NCI-H510A treated with DMSO at 0.1 percent for 48 hours (cell line): ENCODE measurements at regions not wholly inside any gene's neighbourhood (a gene's known extent, or its start where the extent isn't known, plus 50 kb on each side); places are given as distances from the start of the nearest gene placed in this dataset.
A peak's percentile ranks its signal among the peaks of the same experiment; 100 is the strongest.

ENCODE experiments used
- DNase-seq: peaks from one replicate; lab custom pipeline; 2025; lab: John Stamatoyannopoulos, UW

DNA sequence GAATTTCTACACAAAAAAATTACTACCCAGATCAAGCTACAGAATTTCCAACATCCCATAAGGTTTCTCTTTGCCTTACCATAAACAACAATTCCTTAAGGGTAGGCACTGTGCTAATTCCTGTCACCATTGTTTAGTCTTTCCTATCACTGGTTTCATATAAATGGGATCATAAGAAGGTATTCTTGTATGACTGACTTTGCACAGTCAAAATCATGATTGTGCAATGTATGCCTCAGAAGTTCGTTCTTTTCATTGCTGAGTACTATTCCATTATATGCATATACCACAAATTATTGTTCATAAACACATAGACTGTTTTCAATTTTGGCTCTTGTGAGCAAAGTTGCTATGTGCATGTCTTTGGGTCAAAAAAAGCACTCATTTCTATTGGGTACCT lies 611.6 kb upstream of the CADM1 start:
- DNase-seq: no peak

DNA sequence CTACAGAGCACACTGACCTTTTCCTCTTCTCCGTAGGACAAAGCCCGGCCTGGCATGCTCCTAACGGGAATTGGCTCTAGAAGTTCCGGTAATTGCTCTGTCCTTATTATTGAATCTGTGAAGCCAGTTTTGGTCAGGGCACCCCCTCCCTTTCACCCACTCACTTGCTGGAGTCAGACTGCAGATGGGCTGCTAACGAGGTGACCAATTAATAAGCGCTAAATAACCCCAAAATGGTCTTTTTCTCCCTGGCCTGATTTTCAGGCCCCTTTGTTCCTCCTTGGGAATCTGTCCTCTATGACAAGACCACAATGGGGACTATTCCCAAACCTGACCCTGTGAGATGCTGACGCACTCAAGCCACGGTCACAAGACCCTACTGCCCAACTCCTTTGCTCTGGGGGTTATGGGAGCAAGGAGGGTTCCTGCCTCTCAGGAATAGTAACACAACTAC lies 610.0 kb upstream of the CADM1 start:
- no peak for DNase-seq

DNA sequence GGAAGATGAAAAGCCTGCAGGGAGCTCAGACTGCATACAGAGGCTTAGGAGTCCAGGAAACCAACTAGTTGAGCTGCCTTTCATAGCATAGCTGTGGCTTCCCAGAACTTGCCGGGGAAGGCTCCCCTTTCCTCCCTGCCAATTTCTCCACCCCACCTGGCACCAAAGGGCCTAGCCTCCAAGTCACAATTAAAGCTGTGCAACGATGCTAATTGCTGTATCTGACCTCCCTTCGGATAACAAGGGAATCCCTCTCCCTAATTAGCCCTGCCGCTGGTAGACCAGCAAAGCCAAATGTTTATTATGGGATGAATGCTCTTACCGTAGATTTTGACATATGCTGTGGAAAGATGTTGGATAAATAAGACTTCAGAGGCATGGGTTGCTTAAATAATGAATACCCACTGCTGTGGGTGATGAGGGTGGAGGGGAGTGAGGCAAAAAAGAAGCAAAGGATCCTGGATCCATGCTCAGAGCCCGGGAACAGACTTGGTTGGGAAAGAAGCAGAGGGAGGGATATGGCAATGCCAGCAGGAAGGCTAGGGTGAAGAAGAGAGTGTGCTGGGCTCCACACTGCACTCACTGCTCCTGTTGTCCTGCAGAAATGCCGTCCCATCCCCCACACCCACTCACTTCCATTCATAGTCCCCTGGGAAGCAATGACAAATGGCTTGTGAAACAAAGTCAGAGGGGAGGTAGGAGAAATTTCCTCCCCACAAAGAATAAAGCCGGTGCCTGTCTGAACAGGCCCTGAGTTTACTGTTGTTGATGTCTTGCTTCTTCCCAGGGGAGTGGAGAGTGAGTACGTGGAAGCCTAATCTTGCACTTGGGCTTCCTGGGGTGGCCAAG lies 608.1 kb upstream of the CADM1 start:
- DNase-seq: no peak

DNA sequence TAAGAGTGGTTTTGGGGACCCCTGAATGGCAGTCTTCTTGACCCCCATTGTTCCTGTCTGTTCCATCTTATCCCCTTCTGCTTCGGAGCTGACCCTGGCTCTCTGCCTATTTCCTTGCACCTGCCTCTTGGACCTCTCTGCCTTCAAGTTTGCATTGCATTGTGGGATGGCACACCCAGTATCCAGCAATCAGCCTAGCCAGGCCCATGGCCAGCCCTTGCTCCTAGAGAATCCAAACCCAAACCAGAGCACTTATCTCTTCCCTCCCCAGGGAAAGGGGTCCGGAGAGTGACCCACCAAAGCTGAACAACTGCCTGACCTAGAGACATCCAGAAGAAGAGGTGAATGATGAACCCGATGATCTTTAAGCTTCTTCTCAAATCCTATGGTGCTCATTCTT lies 607.3 kb upstream of the CADM1 start:
- DNase-seq: no peak

DNA sequence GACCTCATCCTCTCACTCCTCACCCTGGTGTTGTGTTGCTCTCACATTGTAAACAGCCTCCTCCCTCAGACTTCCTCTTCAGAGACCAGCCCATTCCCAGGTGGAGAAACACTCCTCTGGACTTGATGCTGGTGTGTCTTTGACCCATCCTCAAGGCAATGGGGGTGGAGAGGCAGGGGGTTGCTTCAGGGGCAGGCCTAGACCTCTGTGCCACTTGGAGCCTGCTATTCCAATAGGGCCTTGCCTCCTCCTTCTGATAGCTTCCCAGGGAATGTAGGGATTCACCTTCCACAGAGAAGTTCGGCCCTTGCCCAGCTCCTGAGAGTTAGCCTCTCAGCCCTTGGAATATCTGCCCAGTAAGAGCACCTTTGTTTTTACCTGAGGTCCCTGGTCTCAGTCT lies 606.6 kb upstream of the CADM1 start:
- no peak for DNase-seq

DNA sequence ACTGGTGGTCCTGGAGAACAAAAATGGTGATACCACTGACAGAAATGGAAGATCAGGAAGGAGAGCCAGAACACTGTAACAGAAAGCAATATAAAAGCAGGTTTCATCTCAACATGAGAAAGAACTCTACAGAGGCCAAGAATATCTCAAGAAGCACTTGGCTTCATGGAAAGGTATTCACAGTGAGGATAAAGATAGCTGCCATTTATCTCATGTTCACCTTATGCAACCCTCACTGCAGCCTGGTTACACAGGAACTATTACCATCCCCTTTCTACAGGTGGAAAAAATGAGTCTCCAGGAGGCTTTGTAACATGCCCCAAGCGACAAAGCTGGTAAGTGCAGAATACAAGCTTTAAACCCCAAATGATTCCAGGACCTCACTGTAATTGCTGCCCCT lies 606.1 kb upstream of the CADM1 start:
- no peak for DNase-seq

DNA sequence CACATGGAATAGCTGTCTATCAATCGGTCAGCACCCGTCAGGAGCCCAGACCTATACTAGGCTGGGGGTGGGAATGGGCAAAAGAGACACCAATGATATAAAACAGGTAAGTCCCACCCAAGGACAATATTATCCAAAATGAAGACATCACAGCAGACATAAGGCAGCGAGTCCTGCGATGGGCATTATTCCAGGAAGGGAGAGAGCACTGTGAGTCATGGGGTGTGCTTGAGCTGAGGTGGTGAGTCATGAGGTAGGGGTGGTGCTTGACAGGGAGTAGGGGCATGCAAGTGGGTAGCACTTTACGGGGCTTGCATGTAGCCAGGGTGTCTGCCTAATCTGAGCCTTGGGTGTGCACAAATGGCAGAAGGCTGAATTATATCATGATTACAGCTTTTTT lies 605.0 kb upstream of the CADM1 start:
- DNase-seq: no peak

DNA sequence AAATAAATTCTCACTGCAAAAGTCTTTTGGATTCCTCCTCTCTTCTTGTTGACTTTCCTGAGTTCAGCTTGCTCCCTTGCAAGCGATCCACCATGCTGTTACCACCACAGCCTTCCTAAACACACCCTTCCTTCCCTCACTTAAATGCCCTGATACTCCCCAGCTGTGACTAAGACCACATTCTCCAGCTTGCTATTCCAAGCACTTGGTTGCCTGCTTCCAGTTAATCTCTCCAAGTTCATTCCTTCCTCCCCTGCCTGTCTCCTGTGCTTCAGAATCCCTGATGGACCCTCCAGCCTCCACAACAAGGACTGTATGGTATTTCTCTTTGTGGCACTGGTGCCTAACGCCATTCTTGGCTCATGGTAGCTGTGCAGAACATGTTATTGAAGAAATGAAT lies 603.9 kb upstream of the CADM1 start:
- DNase-seq: no peak

DNA sequence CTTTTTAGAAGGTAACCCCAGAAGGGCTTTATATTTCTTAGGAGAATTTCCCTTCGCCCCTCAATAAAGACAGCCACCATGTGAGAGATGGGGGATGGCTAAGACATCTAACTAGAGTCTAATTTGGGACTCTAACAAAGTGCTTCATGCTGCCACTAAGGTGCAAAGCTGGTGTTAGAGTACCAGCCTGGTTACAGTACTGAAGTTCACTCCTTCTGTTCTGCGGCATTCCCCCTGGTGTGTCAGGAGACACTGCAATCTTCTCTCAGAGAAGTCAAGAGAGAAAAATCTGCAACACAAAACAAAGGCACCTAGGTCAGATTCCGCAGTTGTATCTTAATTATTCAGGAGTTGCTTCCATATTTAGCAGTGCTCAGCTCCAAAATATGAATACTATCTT lies 603.0 kb upstream of the CADM1 start:
- DNase-seq: no peak

DNA sequence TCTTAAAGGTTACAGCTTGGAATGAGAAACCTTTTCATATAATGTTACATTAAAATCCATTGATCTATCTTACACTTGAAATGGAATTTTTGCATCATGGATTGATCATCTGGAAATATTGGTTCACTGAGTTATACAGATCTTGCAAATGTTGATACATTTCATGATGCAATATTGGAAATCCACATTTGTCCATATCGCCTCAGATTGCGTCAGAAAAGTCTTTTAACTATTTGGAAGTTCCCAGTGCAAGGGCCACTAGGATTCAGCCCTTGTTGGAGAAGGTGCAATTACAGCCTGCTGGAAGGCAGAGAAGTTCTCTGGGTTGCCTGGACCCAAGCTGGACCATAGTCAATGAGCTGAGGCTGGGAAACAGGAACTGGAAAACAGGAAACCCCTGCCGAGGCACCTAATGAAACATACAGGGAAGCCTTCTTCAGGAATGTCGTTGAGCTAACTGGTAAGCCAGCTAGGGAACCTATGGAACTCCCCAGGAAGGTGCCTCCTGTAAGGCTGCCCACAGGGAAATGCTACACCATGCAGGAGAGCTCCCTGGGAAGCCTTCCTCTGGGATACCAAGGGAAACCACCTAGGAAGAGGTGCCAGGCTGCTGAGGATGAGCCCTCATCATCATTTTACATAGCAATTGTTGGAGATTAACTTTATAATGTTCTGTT lies 600.4 kb upstream of the CADM1 start:
- peak; percentile 81 for DNase-seq

DNA sequence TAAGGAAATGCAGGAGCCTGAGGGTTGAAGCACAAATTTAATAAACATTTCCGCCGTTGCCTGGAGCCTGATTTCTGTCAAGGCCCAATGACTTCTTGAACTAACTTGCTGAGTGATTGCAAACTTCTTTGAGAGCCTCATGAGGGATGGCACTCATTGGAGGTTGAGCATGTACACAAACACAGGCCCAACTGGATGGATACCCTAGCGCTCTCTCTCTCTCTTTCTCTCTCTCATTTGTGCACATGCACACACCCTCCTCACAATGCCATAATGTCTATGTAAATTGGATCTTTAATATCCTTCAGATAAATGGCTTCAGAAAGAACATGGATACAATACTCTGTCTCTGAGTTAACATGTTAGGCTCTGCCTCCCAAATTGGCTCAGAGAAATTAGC lies 597.7 kb upstream of the CADM1 start:
- peak; percentile 22 for DNase-seq

DNA sequence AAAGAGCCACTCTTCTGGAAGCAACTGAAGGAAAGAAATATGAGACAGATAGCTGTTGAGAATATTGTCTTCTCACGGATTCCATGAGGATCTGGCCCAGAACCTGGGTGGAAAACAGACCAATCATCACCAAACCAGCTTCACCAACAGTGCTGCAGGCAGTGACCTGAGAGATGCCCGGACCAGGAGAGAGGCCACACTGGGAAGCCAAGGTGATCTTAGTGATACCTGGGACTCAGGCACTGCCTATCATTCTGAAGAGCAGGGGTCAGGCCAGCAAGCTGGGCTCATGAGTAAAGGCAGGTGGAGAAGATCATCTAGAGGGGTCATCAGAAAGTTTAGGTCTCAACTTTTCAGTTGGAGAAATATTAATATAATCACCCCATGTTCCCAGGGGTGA lies 595.8 kb upstream of the CADM1 start:
- no peak for DNase-seq

DNA sequence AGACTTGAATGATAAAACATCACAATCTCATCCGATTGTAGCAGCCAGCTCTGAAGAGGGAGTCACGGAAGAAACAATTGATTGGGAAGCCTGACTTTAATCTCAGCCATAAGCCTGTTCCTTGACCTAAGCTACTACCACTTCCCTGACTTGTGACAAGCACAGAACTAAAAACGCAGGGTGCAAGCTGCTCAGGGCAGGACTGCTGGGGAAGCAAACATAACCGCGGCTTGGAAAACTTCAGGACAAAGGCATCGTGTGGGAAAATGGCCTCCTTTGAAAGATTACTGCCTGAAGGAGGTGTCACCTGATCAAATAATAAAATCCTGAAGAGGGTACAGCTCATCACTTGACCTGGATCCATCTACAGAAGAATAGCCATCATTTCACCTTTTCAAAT lies 595.3 kb upstream of the CADM1 start:
- peak; percentile 27 for DNase-seq

DNA sequence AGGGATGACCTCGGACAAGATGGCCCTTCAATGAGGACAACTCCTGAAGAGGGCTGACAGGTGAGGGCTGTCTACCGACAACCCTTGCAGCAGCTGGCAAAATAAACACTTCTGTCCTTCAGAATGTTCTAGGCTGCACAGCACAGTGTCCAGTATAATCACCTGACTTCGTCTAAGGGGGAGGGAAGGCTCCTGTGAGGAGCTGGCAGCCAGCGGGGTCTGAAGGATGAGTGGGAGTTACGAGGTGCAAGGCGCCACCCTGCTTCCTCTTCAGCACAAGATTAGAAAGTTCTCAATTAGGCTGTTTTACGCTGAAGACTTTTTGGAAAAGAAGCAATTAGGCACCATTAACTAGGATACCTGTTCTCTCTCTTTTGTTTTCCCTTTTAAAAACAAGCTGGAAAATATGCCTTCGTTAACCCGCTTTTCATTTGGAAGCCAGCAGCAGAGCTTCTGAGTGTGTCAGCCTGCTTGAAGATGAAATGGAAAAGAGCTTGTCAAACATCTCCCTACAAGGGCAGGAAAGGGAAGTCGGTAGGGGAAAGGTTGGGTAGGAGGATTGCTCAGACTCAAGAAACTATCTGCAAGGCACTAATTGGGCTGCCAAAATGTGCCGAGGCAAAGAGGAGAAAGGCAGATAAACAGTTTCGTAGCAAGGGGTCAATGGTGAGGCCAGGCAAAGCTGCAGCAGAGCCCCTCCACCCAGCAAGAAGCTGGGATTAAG lies 592.2 kb upstream of the CADM1 start:
- peak; percentile 16 for DNase-seq

DNA sequence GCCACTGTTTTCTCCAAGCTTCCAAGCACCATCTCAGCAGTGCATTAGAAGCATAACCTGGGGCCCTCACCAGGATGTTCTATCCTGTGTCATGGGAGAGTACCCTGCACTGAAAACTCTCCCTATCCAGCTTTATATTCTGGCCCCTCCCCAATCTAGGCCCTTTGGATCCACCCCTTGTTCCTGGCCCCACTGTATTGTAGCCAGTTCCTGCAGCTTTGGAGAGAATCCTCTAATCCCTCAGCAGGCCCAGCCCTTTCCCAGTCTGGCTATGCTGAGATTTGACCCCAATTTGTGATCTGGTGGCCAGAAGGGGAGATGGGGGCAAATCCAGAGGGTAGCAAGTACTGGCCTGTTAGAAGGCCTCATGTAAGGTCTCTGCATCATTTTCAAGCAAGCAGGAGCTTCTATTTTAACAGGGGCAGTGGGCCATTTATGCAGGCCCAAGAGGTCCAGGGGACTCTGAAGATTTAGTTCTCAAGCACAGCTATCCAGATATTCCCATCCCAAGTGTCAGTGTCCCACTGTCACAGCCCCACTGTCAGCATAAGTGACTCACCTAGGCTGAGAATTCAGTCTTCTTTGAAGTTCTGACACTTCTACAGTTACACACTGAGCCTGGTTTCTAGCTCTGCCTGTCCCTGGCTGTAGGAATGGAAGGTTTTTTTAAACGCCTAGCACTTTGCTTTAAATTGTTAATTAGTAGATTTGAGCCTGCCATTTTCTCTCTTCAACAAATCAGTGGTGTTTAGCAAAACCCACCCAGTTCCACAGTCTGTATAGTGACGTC lies 589.5 kb upstream of the CADM1 start:
- DNase-seq: no peak

DNA sequence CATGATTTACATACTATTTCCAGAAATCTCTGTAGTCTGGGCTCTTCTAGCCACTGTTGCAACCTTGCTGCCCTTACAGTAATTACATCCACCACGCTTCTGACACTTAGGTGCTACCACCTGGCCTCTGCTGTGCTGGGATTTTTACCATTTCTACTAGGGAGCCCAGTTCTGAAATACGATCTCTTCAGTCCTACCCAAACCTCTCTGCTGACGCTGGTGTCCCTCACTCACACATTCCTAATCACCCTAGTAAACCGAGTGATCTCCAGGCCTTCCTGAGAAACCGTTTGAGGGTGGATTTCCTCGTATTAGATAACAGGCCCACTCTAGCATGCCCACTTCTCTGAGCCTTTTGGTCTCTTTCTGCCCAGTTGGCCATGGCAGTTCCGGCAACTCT lies 588.9 kb upstream of the CADM1 start:
- DNase-seq: peak; percentile 34

DNA sequence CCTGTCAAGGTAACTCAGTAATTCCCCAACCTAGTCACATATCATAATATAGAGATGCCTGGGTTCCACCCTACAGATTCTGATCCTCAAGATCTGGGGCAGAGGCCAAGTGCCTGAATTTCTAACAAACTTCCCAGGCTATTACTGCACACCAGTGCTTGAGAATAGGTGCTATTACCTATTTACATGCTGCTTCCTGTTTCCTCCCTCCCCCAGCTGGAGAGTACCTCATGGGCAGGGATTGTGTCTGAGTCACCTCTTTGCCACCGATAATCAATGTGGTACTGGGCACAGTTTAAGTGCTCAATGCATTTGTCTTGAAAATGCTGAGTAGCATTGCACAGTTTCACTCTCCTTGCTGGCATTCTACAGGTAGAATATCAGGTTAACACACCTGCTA lies 582.2 kb upstream of the CADM1 start:
- peak; percentile 31 for DNase-seq

DNA sequence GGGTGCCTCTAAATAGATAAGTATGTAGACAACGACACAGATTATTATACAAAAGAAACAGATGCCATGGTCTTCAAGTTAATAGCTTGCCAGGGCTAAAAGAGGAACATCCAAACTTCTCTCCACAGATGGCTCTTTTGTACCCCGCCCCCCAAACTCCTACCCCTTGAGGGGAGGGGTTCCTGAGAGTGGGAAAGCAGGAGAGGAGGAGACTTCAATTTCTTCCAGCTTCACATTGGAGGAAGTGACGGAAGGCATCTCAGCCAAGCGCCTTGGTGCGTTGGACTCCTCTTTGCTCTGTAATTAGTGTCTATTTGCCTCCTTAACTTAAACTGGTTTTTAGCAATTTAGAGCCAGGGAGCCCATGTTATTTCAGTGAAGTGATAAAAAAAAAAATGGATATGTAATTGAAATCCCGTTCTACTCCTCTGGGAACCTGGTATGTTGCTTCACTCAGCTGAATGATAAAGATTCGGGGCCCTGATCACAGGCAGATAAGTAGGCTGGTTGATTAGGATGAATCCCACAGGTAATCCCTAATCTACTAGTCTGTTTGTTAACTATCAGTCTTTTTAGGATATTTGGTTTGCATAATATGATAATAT lies 580.9 kb upstream of the CADM1 start:
- no peak for DNase-seq

DNA sequence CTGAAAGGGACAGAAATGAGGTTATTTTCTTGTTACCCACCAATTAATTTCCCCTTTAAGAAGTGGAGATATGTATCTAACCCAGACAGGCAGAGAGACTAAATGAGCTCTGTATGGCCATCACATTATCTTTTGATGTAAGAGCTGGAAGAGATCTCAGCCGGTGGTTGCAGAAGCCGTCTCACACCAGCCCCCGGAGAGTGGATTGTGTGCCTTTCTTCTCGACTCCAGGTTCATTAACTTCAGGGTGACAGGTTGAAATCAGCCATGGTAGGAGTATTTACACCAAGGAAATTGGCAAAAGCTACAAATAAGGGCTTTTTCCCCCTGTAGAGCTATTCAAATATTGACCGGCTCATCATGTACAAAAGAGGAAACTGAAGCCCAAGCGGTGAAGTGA lies 580.3 kb upstream of the CADM1 start:
- DNase-seq: no peak

DNA sequence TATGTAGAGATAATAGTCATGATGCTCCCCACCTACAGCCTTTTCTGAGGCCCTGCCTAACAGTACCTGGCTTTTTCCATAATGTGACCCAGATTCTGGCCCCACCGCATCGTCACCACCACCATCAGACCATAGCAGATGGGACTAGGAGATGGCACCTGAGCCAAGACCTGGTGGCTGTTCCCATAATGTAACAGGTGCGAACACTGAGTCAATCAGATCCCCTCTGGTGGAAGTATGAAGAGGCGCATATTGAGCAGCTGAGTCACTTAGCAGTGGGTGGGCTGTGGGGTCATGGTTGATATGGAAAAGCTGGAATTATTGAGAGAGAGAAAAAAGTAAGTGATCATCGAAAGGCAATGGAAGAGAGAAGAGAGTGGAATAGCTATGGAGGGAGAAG lies 578.0 kb upstream of the CADM1 start:
- DNase-seq: no peak

DNA sequence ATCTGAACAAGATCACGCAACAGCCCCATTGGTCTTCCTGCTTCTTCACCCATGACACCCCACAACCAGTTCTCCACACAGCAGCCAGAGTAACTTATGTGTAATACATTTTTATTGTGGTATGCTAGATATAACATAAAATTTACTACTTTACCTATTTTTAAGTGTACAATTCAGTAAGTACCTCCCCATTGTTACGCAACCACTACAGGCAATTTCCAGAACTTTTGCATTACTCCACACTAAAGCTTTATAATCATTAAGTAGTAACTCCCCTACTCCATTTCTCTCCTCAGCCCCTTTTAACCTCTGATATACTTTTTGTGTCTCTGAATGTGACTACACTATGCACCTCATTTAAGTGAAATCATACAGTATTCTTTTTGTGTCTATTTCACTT lies 575.4 kb upstream of the CADM1 start:
- no peak for DNase-seq

DNA sequence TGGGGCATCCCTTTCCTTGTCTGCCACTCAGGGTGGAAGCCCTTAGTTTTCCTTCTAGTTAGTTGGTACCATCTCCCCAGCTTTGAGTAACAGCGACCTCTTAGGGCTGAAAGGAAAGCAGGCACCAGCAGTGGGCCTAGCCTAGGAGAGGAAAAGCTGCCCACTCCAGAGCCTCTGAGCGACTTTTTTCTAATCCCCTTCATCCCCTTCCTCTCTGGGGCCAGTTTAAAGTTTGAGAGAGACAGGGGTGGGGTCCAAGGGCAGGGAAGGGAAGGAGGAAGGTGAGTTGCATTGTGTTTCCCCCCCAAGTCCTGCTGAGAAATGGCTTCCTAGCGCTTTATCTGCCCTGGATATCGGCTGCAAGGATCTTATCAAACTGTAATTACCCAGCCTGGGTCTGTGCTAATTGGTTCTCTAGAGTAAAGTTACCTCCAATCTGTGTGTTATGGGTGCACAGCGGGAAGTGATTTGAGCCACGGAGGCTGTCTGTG lies 573.9 kb upstream of the CADM1 start:
- peak; percentile 80 for DNase-seq
